ENCODE measurements at regions not wholly inside any gene's neighbourhood (a gene's known extent, or its start where the extent isn't known, plus 50 kb on each side); places are given as distances from the start of the nearest gene placed in this dataset.
"Not testable (repeated sequence)": the region's sequence is repeated elsewhere in the genome, so short reads cannot be mapped to it uniquely, and the experiment has no call there.

DNA sequence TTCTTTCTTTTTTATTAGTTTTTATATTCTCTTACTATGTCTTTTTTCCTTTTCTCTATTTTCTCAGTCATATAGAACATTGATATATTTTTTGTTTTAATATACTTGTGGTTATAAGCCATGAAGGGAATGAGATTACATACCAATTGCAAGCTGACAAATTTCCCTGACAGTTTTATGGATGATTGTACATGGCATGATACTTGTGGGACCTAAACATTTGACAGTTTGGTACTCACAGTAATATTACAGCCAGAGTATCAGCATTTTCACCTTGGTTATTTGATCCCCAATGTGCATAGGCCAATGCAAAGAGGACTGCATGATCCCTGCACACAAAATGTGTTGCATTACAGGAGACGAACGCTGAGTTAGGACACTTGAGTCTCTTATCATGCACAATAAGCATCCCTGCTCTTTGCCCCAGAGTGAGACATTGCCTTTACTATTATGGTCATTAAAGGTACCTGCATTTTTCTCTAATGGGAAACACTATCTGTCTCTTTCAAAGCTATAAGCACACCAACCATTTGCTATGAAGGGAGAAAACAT lies 713.4 kb upstream of the PCDH20 start:
- no peak for DNase-seq

DNA sequence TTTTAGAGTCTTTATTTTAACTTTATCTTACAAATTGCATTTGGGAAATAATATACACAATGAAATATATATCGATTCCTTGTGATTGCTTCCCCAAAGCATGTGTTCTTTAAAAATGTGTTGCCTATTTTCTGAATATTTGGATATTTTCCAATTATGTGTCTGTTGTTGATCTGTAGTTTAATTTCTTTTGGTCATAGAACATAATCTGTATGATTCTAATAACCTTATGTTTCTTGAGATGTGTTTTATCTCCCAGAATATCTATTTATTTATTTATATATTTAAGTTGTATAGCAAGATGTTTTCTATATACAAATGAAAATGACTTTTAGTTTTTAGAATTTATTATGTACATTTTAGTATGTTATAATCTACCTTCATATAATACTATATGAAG lies 710.8 kb upstream of the PCDH20 start:
- no peak for DNase-seq

DNA sequence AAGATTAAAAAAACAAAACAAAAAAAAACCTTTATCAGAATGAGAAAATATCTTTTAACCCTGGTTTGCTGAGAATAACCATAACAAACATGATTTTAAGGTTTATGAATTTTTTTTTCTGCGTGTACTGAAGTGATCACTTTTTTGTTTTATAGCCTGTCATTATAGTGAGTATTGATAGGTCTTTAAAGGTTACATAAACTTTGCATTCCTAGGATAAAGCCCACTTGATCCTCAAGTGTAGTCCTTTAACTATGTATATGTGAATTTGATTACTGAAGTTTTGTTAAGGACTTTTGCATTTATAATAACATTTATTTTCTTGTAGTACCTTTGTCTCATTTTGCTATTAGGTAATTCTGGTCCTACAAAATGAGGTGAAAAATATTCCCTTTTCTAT lies 709.8 kb upstream of the PCDH20 start:
- no peak for DNase-seq

DNA sequence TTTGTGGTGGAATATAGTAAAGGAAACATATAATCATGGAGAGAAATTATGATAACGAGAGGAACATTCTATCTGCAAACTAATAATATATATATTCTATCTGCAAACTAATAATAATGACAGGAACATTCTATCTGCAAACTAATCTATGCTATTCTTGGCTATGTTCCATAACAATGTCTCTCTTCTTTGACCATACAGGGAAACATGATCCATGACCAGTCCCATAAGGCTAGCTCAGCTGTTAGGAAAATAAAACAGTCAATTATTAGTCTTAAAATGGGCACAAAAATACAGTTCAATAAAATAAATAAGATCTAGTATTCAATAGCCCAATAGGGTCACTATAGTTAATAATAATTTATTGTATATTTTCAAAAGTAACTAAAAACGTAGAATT lies 707.8 kb upstream of the PCDH20 start:
- DNase-seq = no peak

DNA sequence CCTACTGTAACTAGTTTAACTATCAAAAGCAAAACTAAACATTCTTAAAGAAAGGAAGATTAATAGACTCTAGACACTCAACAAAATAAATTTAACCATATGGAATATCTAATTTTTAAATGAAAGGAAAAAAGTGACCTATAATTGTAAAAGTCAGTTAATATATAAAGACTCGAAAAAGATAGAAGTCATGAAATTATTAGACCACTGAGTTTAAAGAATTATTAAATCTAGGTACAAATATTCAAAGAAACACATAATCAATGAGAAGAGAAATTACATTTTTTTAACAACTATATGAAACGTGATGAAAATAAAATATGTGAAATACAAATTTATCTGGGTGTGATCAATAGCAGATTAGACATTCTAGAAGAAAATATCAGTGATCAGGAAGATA lies 706.8 kb upstream of the PCDH20 start:
- DNase-seq = no peak

DNA sequence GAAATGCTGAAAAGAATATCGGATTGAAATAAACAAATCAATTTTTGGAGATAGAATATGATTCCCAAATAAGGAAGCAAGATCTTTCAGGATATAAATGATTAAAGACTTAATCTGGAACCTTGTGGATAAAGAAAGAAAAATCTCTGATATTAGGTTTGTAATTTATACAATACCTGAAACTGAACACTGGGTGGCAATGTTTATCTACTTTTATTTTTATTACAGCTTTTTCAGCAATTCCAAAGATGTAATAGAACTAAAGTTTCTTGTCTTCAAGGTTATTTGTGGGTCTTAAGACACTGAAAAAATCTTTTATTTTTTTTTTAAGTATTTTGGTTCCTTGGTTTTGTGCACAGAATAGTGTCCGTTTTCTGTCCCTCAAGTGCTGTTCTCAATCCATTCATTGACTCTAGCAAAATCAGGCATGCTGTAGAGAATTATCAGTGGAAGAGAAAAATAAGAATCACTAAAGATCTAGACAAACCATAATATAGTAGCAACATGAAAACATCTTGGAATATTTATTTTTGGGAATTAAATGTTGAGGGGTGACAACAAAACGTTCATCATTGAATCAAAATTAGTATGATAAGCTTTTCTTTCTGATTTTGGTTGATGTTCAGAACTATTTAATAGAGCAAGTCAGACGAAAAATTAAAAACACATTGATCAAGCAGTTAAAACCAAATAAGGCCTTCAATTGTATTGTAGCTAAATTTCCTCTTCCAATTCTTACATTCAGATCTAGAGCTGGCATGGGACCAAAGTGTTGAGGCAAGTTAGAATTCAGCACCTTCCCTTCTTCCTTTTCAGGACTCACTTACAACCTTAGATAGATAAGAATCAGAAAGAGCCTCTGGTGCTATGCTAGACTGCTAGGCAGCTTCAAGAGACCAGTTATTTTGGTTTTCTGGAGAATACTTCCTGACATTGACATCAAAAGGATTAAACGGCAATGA lies 704.4 kb upstream of the PCDH20 start:
- peak; percentile 44 for DNase-seq

DNA sequence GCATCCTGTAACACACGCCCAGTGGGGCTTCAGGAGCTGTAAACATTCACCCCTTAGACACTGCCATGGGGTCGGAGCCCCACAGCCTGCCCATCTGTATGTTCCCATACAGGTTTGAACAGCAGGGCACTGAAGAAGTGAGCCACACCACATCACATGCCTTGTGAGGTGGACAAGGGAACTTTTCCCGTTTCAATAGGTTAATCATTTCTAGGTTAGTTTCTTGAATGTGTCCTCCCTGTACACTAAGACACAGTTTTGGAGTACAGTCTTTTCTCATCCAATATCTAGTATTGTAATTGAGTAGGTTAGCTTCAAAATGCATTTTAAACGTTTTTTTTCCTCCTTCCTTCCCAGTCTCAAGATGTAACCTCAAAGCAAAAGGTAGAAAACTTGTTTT lies 700.2 kb upstream of the PCDH20 start:
- DNase-seq = no peak

DNA sequence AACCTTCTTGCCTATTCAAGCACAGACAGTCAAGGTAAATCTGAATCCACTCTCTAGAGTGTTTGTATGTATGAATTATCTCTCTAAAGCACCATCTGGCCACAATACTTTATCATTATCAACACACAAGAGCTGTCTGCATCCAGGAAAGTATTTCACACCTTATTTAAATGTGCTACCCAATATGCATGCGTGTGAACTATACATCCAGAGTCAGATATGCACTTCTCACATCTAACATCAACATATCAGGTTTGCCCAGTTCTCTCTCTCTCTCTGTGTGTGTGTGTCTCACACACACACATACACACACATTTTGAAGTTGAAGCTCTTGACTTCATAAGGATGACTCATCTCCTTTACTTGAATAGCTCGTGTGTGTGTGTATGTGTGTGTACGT lies 697.5 kb upstream of the PCDH20 start:
- no peak for DNase-seq

DNA sequence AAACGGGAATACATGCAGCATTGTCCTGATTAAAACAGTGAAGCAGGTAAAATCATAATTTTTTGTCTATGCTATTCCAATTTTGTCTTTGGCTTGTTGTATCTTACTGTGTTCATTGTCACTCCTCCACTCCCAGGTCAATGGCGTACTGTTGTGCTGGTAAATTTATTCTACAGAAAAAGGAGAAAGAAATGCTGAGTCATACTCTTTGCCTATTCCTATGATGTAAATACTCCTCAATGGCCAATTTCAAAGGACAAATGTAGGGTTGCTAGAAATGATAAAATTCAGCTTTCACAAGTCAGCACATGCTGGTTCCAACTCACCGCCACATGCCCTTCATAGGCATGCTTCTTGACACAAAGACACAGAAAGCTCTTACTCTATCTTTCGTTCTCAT lies 694.4 kb upstream of the PCDH20 start:
- DNase-seq = no peak

DNA sequence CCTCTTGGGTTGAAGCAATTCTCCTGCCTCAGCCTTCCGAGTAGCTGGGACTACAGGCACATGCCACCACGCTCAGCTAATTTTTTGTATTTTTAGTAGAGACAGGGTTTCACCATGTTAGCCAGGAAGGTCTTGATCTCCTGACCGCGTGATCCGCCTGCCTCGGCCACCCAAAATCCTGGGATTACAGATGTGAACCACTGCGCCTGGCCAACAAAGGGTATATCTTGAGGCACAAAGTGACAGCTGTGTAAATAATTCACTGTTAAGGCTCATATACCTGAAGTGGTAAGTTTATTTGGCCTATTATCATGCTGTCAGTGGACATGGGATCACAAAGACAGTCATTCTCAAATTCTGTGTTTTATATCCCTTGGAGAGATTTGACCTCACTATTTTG lies 688.5 kb upstream of the PCDH20 start:
- DNase-seq = not testable (repeated sequence)

DNA sequence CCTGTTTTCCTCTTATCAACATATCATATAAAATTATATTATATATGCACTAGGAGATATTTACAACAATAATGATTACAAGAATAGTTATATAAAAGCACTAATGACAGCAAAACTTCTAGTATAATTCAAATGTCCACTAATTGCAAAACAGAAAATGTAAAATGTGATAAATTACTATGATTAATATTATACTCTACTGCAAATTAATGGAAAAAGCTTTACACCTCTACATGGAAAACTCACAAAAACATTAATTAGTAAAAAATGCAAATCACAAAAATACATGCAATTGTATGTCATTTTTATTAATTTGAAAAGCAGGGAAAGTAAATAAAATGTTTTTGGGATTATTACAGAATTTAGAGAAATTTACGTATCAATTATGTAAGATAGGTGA lies 681.0 kb upstream of the PCDH20 start:
- DNase-seq = no peak

DNA sequence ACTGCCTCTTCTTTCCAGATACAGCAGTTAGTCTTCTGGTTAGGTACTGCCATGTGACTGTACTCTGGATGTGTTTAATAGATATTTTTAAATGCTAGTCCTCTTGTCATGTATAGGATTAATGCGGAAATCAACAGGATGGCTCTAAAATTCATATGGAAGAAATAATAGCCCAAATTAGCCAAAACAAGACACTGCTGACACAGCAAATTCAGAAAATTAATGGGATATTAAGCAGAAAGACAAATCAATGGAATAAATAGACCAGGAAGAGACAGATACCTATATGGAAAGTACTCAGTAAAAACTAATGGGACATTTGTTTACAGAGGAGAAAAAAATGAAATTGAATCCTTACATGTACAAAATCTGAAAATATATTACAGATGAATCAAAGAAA lies 679.3 kb upstream of the PCDH20 start:
- no peak for DNase-seq

DNA sequence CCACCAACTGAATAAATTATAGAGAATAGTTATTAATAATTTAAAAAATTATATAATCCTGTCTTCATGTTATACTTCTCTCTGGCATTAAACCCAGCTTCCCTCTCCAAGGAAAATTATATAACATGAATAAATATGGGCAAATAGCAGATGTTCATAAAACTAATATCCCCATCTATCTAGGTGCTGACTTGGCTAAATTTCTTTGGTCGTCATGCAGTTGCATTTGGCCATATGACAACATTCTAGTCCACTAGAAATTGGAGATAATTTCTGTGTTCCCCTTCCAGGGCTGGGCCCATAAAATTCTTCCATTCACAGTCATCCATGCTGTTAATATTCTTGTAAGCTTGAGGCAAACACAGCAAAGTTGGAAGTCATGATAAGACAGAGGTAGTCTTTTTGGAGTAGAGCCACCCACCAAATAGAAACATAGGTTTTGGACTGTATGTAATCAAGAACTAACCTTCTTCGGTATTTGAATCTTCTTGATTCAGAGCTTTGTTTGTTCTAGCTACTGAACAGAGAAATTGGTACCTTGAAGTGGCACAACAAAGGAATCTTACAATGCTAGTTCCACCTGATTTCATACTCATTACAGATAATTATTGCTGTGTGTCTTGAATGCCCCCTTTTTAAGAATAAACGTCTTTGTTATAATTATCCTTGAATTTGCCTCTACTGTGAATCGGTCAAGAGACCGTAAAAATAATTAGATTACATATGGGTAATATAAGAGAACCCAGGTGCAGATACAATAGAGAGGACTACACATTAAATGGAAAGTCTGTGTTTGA lies 678.5 kb upstream of the PCDH20 start:
- DNase-seq = no peak

DNA sequence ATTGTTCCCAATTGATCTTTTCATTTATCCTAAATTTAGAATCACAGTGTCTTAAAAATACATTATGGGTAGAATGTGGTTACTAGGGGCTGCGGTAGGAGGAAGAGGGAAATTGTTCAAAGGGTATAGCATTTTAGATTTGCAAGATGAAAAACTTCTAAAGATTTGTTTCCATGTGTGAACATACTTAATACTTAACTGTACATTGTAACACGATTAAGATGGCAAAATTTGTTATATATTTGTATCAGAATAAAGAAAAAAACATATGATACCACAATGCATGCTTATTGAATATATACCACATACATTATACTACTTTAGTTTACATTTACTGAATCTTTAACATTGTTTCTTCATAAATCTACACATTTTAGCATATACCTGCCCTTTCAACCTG lies 677.3 kb upstream of the PCDH20 start:
- no peak for DNase-seq

DNA sequence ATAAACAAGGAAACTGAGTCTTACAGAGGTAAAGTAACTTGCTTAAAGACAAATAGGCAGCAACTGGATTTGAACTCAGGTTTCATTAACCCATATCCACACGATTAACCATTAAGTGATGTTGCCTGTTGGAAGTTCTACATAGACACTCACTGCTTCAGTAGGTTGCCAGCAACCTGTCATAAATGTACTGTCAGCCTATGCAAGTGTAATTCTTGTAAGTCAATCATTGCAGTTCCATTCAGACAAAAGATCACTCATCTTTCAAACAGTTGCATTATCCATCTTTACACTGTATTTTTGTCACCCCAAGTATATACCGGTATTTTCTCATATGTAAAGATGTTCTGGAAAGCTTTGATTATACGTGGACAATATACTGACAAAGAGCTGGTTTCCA lies 676.9 kb upstream of the PCDH20 start:
- DNase-seq = no peak

DNA sequence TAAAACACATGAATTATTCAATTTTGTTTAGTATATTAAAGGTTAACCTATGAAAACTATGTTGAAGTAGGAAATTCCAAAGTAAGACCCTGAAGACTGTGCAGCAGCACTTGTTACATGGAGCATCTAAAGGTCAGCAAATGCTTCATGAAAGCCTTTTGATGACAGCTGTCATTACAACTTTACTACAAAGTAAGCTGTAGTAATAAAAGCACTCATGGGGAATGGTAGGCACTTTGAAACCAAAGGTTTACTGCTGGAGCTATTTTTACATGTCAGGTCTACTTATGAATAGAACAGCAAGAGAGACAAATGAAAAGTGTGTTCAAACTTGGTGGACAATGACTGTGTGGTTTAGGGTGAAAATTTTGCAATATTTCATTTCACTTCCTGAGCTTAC lies 672.5 kb upstream of the PCDH20 start:
- DNase-seq = peak; percentile 13

DNA sequence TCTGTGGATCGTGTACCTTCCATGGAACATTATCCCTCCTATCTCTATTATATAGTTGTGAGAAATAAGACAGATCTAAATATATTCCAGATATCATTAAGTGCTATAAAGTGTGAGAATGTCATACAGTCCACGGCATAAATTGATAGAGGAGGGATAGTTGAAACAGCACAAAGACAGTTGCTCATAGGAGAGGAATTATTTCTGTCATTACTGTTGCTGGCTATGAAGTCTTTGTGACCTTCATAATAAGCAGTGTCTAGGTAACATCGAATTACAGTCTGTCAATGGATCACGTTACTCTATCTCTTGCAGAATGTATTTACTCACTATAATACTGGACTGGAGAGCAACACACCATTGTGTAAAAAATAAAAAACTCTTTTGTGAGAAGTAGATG lies 671.5 kb upstream of the PCDH20 start:
- DNase-seq = peak; percentile 5

DNA sequence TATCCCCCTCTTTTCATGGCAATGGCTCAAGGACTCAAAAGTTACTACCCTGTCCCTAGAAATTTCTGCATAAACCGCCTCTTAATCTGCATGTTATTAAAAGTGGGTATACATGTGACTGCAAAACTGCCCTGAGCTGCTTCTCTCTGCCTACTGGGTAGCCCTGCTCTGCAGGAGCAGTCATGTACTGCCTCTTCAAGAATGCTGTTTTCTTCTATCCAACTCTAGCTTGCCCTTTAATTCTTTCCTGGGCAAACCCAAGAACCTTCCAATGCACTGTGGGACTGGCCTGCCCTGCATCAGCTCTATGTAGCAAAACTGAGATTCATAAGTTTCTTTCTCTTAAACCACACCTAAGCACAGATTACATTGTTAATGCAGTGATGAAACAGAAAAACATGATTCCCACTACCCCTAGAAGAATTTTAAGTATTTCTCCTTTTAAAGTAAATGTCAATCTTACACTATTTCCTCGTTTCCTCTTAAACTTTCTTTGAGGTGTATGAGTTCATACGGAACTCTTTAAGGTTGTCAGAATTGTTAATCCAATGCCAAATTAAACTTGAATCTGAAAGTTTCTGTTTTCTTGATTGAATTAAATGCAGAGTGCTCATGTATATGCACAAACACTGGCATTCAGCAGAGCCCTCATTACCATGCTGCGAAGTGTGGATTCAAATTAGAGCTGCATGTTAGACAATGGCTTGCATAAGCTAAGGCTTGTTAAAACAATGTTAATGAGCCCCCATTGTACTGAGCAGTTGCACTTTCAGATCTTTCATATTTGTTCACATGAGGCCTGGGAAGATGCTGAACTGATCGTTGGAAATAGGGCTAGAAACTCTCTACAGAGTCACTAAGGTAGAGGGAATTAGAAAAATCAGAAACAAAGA lies 669.9 kb upstream of the PCDH20 start:
- DNase-seq = no peak

DNA sequence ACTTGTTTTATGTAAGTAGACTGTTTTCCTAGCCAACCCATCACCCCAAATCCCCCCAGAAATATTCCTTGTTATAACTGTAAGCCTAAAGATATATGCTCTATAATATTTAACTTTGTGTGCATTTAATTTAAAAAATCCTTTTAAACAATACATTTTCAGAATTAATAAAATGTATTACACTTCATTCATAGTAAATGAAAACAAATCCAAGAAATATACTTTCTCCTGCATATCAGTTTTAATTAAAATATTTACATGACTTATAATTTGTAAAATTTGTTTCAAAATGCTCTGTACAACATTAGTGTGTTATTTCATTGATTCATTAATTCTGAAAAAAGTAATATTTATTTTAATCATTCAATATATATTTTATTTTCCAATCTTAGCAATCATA lies 669.1 kb upstream of the PCDH20 start:
- no peak for DNase-seq

DNA sequence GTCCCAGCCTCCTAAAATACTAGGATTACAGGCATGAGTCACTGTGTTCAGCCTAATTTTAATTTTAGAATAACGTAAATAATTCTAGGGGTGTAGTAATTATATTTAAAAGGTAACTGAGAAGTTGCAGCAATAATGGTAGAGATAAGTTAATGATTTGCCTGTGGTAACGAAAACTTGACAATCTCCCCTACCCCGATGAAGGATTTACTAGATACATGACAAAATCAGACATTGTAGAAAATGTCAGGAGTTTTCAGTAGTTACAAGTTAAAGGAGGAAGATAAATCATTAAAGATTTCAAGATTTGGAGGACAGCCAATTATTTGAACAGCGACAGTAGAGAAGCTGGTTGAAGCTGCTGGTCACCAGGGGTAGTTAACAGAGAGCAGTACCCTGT lies 652.2 kb upstream of the PCDH20 start:
- DNase-seq = no peak

DNA sequence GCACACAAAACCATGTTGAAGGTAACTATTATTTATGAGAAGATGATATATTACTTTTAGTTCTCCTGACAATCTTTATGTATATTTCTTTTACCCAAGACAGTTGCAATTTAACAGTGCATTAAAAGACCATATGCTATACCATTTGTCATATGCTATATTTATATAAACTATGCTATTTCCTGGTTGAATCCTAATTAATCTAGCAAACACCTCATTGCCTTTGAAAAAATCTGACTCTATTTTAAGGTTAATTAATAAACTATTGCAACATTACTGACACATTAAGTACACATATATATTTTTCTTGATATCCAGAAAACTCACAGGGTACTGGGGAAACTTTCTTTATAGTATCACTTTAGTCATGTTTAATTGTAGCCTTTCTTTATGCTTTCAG lies 649.4 kb upstream of the PCDH20 start:
- no peak for DNase-seq

DNA sequence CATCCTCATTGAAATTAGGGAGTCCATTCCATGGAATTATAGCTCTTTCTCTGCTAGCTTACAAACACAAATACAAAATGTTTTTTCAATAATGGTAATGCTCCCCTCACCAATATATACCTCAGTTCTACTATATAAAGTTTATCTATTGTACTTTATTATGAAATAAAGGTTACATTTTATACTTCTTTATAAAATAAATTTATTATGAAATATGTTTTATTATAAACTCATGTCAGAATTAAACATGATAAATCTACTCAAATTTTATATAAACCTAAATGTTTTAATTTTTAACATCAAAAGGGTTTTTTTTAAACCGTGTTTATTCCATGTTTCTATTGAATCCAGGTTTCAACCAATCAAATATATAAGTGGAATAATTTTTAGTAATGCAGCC lies 646.1 kb upstream of the PCDH20 start:
- DNase-seq = no peak

Data from tongue (tissue), 1 donor.